ENCODE measurements at regions not wholly inside any gene's neighbourhood (a gene's known extent, or its start where the extent isn't known, plus 50 kb on each side); places are given as distances from the start of the nearest gene placed in this dataset.
"Not testable (repeated sequence)": the region's sequence is repeated elsewhere in the genome, so short reads cannot be mapped to it uniquely, and the experiment has no call there.

GRCh38 chr3:18182923-18183322 is 242.2 kb downstream of the SATB1 start:
- TF ChIP-seq, protein P1, sequence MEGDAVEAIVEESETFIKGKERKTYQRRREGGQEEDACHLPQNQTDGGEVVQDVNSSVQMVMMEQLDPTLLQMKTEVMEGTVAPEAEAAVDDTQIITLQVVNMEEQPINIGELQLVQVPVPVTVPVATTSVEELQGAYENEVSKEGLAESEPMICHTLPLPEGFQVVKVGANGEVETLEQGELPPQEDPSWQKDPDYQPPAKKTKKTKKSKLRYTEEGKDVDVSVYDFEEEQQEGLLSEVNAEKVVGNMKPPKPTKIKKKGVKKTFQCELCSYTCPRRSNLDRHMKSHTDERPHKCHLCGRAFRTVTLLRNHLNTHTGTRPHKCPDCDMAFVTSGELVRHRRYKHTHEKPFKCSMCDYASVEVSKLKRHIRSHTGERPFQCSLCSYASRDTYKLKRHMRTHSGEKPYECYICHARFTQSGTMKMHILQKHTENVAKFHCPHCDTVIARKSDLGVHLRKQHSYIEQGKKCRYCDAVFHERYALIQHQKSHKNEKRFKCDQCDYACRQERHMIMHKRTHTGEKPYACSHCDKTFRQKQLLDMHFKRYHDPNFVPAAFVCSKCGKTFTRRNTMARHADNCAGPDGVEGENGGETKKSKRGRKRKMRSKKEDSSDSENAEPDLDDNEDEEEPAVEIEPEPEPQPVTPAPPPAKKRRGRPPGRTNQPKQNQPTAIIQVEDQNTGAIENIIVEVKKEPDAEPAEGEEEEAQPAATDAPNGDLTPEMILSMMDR (conservative IDR thresholded peaks at IDR 0.05 in 1 of 2, IDR thresholded peaks at IDR 0.05 in 1 of 2; ENCODE audit: extremely low read depth in 1 of 2, insufficient read depth in 1 of 2, low read depth in 1 of 2, low read length in 2 of 2): not testable (repeated sequence)
- not testable (repeated sequence) for TF ChIP-seq EZH2 (IDR thresholded peaks at IDR 0.05; ENCODE audit: borderline replicate concordance, low read length)
